ENCODE measurements at regions not wholly inside any gene's neighbourhood (a gene's known extent, or its start where the extent isn't known, plus 50 kb on each side); places are given as distances from the start of the nearest gene placed in this dataset.
"Not testable (repeated sequence)": the region's sequence is repeated elsewhere in the genome, so short reads cannot be mapped to it uniquely, and the experiment has no call there.

DNA sequence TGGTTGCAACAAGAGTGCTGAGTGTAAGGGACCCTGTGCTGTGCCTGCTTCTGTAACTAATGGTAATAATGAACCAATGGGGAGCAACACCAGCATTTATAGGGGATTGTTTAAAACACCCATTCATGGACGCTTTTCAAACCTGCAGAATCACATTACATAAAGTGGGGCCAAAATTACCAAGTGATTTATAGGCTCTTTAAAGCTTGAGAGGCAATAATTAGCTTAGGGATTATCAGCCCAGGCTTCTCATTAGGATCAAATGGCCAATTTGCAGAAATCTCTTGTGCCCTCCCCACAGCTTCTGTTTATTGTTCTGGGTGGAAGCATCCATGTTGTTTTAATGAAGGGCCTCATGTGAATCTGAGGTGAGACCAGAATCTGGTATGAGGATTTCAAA, 125.5 kb downstream of the ZNF486 start:
- not testable (repeated sequence) for DNase-seq (ENCODE audit: low spot score)

GRCh38 chr19:20289186-20289585, 122.2 kb downstream of the ZNF486 start:
- no peak for DNase-seq (ENCODE audit: low spot score)

- DNase-seq (ENCODE audit: low spot score), result no peak
Measured at GRCh38 chr19:20287070-20287469, 120.1 kb downstream of the ZNF486 start.

DNA sequence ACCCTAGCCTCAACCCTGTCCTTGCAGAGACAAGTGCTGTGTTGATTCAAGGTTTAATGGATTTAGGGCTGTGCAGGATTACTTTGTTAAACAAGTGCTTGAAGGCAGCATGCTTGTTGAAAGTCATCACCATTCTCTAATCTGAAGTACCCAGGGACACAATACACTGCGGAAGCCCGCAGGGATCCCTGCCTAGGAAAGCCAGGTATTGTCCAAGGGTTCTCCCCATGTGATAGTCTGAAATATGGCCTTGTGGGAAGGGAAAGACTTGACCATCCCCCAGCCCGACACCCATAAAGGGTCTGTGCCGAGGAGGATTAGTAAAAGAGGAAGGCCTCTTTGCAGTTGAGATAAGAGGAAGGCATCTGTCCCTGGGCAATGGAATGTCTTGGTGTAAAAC, 118.9 kb downstream of the ZNF486 start:
- DNase-seq (ENCODE audit: low spot score), result not testable (repeated sequence)

GRCh38 chr19:20279516-20279915, 112.5 kb downstream of the ZNF486 start:
- DNase-seq (ENCODE audit: low spot score), result no peak

- DNase-seq (ENCODE audit: low spot score), result no peak
Measured at GRCh38 chr19:20278342-20278741, 111.3 kb downstream of the ZNF486 start.

DNA sequence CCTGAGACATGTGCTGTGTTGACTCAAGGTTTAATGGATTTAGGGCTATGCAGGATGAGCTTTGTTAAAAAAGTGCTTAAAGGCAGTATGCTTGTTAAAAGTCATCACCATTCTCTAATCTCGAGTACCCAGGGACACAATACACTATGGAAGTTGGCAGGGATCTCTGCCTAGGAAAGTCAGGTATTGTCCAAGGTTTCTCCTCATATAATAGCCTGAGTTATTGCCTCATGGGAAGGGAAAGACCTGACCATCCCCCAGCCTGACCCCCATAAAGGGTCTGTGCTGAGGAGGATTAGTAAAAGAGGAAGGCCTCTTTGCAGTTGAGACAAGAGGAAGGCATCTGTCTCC, 109.7 kb downstream of the ZNF486 start:
- DNase-seq (ENCODE audit: low spot score), result not testable (repeated sequence)

DNA sequence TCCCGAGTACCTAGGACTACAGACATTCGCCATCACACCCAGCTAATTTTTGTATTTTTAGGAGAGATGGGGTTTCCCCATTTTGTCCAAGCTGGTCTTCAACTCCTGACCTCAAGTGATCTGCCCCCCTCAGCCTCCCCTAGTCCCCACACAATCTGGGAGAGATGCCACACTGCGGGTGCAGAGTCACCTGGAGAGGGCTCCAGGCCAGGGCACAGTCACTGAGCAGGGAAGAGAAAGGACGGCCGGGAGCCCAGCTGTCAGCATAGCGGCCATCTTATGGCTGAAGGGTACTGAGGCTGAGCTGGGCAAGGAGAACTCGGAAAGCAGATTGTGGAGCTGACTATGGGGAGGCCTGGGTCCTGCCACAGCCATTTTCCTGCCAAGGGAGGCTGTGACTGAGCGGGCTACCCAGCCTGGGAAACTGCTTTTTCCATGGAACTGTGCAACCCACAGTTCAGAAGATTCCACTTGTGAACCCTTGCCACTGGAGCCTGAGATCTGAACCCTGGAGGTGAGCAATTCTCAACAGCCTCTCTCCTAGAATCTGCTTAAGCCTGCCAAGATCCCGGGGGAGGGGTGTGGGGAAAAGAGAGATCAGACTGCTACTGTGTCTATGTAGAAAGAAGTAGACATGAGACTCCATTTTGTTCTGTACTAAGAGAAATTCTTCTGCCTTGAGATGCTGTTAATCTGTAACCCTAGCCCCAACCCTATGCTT, 109.2 kb downstream of the ZNF486 start:
- DNase-seq (ENCODE audit: low spot score), result no peak

DNA sequence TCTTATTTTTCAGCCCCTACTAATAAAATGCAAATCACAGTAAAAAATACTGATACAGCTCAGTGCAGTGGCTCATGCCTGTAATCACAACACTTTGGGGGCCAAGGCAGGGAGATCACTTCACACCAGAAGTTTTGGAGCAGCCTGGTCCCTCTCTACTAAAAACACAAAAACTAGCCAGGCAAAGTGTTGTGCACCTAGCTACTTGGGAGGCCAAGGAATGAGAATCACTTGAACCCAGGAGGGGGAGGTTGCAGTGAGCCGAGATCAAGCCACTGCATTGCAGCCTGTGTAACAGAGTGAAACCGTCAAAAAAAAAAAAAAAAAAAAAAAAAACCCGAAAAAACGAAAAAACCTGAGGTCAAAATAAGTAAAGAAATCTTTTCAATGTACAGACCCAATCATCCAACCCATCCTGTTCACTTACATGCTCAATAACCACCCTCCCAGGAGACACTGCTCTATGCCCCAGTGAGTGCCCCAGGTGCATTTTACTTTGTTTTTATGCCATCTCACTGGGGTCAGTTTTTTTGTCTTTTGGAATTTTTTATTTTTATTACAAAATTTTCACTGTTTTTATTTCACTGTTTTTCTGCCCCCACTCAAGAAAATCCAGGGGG, 107.0 kb downstream of the ZNF486 start:
- DNase-seq (ENCODE audit: low spot score), result no peak

DNA sequence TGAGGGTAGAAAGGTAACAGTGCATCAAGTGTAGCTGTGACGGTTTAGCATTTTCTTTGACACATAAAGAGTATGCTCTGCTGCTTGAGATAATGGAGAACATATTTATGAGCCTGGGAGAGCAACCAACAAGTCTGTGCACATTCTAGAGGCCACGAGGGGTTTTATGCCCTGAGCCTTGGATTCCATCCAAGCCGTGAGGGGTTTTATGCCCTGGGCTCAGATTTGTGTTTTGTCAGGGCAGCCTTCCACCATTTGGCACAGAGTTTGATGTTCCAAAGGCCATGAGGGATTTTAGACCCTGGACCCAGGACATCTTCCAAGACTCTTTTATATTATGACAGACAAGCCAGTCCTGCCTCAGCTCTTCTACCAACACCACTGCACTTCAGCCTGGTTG, 106.4 kb downstream of the ZNF486 start:
- DNase-seq (ENCODE audit: low spot score), result no peak

GRCh38 chr19:20272627-20273010, 105.6 kb downstream of the ZNF486 start:
- DNase-seq (ENCODE audit: low spot score), result not testable (repeated sequence)

DNA sequence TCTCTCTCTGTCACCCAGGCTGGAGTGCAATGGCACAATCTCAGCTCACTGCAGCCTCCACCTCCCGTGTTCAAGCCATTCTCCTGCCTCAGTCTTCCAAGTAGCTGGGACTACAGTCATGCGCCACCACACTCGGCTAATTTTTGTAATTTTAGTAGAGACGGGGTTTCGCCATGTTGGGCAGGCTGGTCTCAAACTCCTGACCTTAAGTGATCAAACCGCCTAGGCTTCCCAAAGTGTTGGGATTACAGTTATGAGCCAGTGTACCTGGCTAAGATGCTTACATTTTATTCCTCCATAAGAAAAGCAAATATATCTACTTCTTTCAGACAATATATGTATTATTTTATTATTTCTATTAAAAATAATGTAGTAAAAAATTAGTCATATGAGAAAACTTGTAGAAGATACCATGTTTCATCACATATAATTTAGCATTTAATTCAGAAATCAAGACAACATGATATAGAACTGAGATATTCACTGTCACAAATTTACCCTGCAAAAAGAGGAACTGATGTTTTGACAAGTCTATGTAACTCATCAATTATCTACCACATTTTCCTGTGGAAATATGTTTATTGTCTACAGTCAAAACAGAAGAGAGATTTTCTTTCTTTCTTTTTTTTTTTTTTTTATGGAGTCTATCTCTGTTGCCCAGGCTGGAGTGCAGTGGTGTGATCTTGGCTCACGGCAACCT, 105.1 kb downstream of the ZNF486 start:
- DNase-seq (ENCODE audit: low spot score), result not testable (repeated sequence)

DNA sequence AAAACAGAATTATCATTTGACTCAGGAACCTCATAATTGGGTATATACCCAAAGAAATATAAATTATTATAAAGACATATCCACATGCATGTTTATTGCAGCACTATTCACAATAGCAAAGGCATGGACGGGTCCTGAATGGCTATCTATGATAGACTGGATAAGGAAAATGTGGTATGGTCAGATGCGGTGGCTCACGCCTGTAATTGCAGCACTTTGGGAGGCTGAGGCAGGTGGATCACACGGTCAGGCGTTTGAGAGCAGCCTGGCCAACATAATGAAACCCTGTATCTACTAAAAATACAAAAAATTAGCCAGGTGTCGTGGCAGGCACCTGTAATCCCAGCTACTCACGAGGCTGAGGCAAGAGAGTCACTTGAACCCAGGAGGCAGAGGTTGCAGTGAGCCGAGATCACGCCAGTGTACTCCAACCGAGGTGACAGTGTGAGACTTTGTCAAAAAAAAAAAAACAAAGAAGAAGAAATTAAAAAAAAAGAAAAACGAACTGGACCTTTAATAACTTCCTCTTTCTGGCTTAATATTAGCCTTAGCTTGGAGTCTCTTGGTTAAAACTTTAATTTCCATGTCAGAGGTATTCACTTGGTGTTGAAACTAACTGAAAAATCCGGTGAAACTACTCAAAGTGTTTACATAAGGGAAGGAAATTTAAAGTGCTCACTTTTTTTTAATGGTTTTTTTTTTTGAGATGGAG, 104.4 kb downstream of the ZNF486 start:
- DNase-seq (ENCODE audit: low spot score), result no peak

DNA sequence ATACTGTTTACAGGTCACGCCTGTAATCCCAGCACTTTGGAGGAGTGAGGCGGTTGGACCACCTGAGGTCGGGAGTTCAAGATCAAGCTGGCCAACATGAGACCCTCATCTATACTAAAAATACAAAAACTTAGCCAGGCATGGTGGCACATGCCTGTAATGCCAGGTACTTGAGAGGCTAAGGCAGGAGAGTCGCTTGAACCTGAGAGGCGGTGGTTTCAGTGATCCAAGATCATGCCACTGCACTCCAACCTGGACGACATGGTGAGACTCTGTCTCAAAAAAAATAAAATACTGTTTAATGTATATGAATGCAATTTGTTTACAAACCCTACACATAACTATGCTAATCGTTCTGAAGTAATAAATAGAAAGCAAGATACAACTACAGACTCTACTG, 102.4 kb downstream of the ZNF486 start:
- DNase-seq (ENCODE audit: low spot score), result no peak

- not testable (repeated sequence) for DNase-seq (ENCODE audit: low spot score)
Measured at GRCh38 chr19:20261513-20261912, 94.5 kb downstream of the ZNF486 start.

- DNase-seq (ENCODE audit: low spot score), result not testable (repeated sequence)
Measured at GRCh38 chr19:20260738-20261137, 93.7 kb downstream of the ZNF486 start.

DNA sequence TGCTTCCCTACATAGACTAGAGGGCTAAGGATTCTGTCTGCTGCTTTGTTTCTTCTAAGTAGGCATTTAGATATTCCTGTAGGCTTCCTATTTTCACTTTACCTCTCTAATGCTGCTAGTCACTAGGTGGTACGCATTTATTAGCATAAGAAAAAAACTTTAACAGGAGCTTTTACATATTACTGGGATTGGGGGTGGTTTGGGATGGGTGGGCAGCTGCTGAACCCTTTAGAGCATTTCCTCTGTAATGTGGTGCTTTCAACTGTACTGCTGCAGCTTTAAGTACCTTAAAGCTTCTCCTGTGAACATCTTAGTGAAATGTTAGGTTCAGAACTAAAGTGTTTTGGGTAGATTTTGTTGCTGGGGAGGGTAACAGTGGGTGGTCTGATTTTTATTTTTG, 92.6 kb downstream of the ZNF486 start:
- DNase-seq (ENCODE audit: low spot score), result no peak

DNA sequence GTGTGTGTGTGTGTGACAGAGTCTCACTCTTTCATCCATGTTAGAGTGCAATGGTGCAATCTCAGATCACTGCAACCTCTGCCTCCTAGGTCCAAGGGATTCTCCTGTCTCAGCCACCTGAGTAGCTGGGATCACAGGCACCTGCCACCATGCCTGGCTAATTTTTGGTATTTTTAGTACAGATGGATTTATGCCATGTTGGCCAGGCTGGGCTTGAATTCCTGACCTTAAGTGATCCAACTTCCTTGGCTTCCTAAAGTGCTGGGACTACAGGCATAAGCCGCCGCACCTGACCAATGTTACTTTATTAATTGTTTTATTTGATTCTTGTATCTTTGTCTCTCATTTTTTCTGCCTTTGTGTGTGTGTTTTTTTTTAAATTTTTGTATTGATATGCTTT, 89.6 kb downstream of the ZNF486 start:
- no peak for DNase-seq (ENCODE audit: low spot score)

GRCh38 chr19:20254121-20254520, 87.1 kb downstream of the ZNF486 start:
- DNase-seq (ENCODE audit: low spot score), result no peak

GRCh38 chr19:20252613-20253012, 85.6 kb downstream of the ZNF486 start:
- no peak for DNase-seq (ENCODE audit: low spot score)

GRCh38 chr19:20250627-20251026, 83.6 kb downstream of the ZNF486 start:
- DNase-seq (ENCODE audit: low spot score), result no peak

DNA sequence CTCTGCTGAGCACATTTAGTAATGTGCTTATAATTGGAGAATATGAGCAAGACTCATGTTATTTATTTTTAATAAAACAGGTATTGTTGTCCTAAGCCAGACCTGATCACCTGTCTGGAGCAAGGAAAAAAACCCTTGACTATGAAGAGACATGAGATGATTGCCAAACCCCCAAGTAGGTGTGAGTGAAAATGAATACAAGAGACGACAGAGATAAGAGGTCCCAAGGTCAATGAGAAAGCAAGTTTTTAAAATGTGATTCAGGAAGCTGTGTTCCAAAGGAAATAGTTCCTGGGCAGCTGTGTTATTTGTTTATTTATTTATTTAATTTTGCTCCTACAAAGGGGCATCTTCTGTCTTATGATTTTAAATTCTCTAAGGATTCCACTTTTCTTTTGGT, 83.1 kb downstream of the ZNF486 start:
- DNase-seq (ENCODE audit: low spot score), result no peak

Data from hepatic stellate cell (primary cell).